ENCODE measurements at regions not wholly inside any gene's neighbourhood (a gene's known extent, or its start where the extent isn't known, plus 50 kb on each side); places are given as distances from the start of the nearest gene placed in this dataset.

- no peak overlapping the region for H3K27ac ChIP-seq
- no peak for ATAC-seq (ENCODE audit: insufficient number of reproducible peaks, low FRiP score, low read depth)
- TF ChIP-seq, protein P1, sequence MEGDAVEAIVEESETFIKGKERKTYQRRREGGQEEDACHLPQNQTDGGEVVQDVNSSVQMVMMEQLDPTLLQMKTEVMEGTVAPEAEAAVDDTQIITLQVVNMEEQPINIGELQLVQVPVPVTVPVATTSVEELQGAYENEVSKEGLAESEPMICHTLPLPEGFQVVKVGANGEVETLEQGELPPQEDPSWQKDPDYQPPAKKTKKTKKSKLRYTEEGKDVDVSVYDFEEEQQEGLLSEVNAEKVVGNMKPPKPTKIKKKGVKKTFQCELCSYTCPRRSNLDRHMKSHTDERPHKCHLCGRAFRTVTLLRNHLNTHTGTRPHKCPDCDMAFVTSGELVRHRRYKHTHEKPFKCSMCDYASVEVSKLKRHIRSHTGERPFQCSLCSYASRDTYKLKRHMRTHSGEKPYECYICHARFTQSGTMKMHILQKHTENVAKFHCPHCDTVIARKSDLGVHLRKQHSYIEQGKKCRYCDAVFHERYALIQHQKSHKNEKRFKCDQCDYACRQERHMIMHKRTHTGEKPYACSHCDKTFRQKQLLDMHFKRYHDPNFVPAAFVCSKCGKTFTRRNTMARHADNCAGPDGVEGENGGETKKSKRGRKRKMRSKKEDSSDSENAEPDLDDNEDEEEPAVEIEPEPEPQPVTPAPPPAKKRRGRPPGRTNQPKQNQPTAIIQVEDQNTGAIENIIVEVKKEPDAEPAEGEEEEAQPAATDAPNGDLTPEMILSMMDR (IDR thresholded peaks at IDR 0.05): no peak
- H3K27me3 ChIP-seq (replicated peaks; ENCODE audit: insufficient read depth): no peaks in the 10 kb centered on the region
- no peak for DNase-seq (ENCODE audit: low spot score)
- no peak overlapping the region for H3K4me3 ChIP-seq
- H3K9me3 ChIP-seq: peaks cover 8% of the 10 kb centered on the region
- H3K4me1 ChIP-seq (ENCODE audit: control insufficient read depth in 1 of 2, low read depth in 2 of 2): peaks cover 0 to 6% of the 10 kb centered on the region in 2 donors
- no peaks in the 10 kb centered on the region for H3K36me3 ChIP-seq
Measured at GRCh38 chr3:187926620-187927019, 181.4 kb upstream of the BCL6 start.

DNA sequence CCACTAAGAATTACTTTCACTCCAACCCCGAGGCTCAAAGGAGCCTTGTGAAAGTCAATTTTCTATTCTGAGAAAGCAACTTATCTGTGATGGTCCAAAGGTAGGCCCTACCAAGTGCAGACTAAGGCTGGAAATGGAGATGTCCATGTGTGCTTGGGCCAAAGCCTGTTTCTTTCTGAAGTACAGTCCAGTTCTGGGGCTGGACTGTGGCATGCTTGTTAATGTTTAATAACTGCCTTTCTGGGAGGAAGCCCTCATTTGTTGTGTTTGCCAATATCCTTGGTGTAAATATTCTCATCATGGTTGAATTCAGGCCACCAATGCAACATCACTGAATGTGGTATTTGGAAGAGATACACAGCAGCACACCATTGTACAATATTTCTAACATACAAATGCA, 182.3 kb upstream of the BCL6 start:
- ATAC-seq (ENCODE audit: insufficient number of reproducible peaks, low FRiP score, low read depth) (no peak), DNase-seq (ENCODE audit: low spot score) (no peak)
- no peak overlapping the region for H3K4me3 ChIP-seq
- H3K27ac ChIP-seq: no peak overlapping the region
- peaks cover 8% of the 10 kb centered on the region for H3K9me3 ChIP-seq
- no peaks in the 10 kb centered on the region for H3K36me3 ChIP-seq
- TF ChIP-seq, protein P1 (IDR thresholded peaks at IDR 0.05): no peak
- peaks cover 0 to 6% of the 10 kb centered on the region in 2 donors for H3K4me1 ChIP-seq (ENCODE audit: control insufficient read depth in 1 of 2, low read depth in 2 of 2)
- no peaks in the 10 kb centered on the region for H3K27me3 ChIP-seq (replicated peaks; ENCODE audit: insufficient read depth)

DNA sequence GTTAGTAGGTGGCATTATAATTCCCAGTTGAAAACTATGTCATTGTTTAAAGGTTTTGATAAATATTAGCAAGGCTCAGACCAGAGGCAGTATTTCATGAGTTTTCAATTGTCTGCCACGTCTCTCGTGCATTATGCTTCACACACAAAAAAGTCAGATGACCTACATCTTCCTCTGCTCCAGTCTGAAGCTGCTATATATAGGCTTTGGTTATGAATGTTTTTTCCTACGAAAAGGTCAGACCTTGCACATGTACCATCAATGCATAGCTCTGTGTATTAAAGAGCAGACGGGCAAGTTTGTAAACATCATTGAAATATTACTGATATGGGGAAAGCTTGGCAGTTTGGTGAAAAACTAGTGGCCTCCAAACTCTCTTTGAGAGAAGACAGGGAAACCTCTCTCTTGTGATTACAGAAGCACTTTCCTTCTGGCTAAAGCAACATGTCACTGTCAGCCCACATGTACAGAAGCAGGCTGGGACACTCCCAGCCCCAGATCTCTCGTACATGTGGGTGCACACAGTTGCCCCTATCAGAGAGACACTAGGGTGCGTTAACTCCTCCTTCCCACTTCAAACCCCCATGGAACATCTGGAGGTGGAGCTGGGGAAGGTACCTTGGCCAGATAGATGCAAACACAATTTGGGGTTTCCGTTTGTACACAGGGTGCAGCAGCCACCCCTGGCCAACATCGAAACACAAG, 184.0 kb upstream of the BCL6 start:
- no peak for ATAC-seq (ENCODE audit: insufficient number of reproducible peaks, low FRiP score, low read depth)
- no peak for DNase-seq (ENCODE audit: low spot score)
- TF ChIP-seq, protein P1 (IDR thresholded peaks at IDR 0.05): no peak

GRCh38 chr3:187930021-187930420, 184.8 kb upstream of the BCL6 start:
- ATAC-seq (ENCODE audit: insufficient number of reproducible peaks, low FRiP score, low read depth): no peak
- TF ChIP-seq, protein P1 (IDR thresholded peaks at IDR 0.05): no peak

More for the DNA sequence above, 184.0 kb upstream of the BCL6 start:
- Histone ChIP-seq H3K4me1 (ENCODE audit: control insufficient read depth in 1 of 2, low read depth in 2 of 2) (peaks cover 0 to 6% of the 10 kb centered on the region in 2 donors), H3K27me3 (replicated peaks; ENCODE audit: insufficient read depth) (no peaks in the 10 kb centered on the region), H3K36me3 (no peaks in the 10 kb centered on the region), H3K4me3 (no peak overlapping the region), H3K9me3 (peaks cover 6% of the 10 kb centered on the region), H3K27ac (no peak overlapping the region)

GRCh38 chr3:187931101-187931500, 185.8 kb upstream of the BCL6 start:
- H3K27me3 ChIP-seq (replicated peaks; ENCODE audit: insufficient read depth): no peaks in the 10 kb centered on the region
- no peaks in the 10 kb centered on the region for H3K36me3 ChIP-seq
- TF ChIP-seq, protein P1 (IDR thresholded peaks at IDR 0.05): no peak
- H3K4me1 ChIP-seq (ENCODE audit: control insufficient read depth in 1 of 2, low read depth in 2 of 2): peaks cover 0 to 6% of the 10 kb centered on the region in 2 donors
- ATAC-seq (ENCODE audit: insufficient number of reproducible peaks, low FRiP score, low read depth) (no peak), DNase-seq (ENCODE audit: low spot score) (no peak)
- no peak overlapping the region for H3K4me3 ChIP-seq
- no peaks in the 10 kb centered on the region for H3K9me3 ChIP-seq
- no peak overlapping the region for H3K27ac ChIP-seq

More at GRCh38 chr3:187930021-187930420, 184.8 kb upstream of the BCL6 start:
- H3K4me1 ChIP-seq (ENCODE audit: control insufficient read depth in 1 of 2, low read depth in 2 of 2): peaks cover 0 to 6% of the 10 kb centered on the region in 2 donors
- no peaks in the 10 kb centered on the region for H3K36me3 ChIP-seq
- H3K27me3 ChIP-seq (replicated peaks; ENCODE audit: insufficient read depth): no peaks in the 10 kb centered on the region
- H3K4me3 ChIP-seq: no peak overlapping the region
- H3K9me3 ChIP-seq: no peaks in the 10 kb centered on the region
- no peak overlapping the region for H3K27ac ChIP-seq
- no peak for DNase-seq (ENCODE audit: low spot score)
